NCI-H526 treated with DMSO at 0.1 percent for 48 hours (cell line): ENCODE measurements at regions not wholly inside any gene's neighbourhood (a gene's known extent, or its start where the extent isn't known, plus 50 kb on each side); places are given as distances from the start of the nearest gene placed in this dataset.

Source experiments
- DNase-seq: peaks from one replicate; lab custom pipeline; 2025; lab: John Stamatoyannopoulos, UW

DNA sequence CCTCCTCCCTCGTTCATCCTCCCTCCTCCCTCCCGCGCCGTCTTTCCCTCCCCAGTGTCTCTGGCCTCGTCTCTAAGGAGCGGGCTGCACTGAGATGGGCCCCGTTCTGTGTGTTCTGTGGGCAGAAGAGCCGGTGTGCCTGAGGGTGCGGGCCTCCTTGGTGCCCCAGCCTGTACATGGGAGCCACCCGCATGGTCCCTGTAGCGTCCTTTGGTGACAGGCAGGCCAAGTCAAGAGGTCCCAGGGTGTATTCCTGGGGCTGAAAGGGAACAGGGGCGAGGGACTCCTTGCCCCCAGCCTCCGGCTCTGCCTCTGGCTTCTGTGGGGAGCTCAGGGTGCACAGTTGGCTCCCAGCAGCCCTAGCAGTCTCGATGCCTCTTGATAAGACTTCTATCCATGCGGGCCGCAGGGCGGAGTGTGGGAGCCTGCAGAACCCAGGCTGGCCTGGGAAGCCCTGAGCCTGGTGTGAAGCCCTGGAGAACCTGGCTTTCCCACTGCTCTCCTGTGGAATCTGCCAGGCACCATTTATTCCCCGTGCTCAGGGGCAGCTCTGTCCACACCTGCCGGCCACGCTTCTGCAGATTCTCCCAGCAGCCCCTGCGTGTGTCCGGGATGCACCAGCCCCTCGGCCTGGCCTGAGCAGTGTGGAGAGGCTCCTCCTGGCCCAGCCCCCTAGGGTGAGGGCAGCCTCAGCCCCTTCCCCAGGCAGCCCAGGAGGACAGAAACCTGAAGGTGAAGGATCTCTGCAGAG lies 181.3 kb downstream of the KIF26A start:
- no peak for DNase-seq

DNA sequence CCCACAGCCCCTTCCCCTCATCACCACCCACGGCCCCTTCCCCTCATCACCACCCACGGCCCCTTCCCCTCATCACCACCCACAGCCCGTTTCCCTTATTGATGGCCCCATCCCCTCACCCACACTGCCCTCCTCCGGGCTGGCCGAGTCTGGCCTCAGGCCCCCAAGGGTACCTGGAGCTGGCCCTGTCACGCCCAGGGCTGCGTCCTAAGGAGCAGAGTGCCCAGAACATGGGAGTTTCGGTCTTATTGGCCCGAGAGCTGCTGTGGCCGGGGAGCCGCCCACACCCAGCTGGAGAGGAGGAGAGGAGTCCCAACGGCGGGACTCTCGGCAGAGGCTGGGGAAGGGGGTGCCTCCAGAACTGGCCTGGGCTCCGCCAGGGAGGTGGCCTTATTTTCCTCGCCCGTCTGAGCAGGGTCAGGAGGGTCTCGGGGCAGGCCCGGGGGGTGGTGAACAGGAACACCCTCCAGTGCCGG lies 182.3 kb downstream of the KIF26A start:
- DNase-seq = no peak

DNA sequence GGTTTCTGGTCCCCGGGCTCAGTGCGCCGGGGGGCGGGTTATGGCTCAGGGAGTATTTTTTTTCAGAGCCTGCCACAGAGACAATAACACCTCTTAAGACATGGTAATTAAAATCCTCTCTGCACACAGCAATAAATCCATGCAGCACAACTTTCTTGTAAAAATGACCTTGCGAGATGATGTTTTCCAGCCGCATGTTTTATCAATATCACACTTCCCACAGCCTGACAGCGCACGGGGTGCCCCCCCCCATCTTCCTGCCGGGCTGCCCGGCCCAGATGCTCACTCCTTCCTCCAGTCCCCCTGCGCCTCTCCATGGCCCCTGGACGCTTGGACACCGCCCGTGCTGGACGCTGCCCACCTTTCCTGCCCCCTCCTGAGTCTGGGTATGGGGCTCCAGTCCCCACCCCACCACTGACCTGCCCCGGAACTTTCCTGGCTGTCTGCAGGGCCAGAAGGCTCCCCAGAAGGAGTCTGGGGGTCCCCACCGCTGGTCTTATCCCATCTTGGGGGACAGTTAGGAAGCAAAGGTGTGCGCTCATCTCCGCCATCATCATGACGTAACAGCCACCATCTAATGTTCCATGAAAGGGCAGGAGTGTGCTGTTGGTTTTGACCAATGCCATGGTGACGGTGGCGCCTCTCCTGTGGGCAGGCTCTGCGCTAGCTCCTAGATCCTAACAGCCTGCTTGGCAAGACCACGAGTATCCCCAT lies 182.9 kb downstream of the KIF26A start:
- no peak for DNase-seq

DNA sequence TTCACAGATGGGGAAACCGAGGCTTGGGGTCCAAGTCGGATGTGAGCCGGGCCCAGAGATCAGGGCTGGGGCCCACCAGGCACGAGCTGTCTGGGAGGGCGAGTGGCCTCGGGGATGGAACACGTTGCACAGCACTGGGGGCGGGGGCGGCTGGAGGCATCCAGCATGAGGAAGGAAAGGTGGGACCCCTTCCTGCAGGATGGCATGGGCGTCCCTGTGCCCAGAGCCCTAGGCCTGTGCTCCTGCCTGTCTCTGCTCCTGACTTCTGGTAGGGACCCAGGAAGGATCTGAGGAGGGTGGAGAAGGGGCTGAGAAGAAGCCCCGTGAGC lies 183.4 kb downstream of the KIF26A start:
- no peak for DNase-seq

DNA sequence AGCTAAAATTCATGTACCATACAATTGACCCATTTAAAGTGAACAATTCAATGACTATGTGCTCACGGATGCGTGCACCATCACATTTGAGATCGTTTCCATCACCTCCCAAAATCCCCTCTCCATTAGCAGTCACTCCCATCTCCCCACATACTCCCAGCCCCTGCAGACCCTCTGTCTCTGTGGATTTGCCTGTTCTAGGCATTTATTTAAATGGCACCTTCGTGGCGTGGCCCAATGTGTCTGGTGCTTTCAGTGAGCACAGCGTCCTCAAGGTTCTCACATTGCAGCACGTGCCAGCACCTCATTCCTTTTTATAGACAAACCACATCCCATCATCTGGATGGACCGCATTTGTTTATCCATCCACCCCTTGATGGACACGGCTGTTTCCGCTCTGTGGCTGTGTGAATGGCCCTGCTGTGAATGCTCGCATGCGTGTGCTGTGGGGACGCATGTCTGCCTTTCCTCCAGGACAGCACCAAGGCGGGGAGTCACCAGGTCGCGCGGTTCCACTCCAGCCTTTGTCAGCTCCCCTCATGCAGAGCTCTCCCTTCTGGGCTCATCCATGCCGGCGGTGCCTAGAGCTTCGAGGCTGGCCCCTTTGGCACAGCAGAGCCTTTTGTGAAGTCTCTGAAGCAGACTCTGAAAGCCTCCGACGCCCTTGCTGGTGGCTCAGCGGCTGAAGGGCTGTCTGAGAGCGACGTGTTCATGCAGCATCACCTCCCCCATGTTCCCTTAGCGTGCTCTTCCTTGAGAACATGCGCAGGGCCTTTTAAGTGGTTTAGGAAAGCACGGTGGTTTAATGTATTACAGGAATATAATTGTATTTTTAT lies 184.4 kb downstream of the KIF26A start:
- DNase-seq = no peak

DNA sequence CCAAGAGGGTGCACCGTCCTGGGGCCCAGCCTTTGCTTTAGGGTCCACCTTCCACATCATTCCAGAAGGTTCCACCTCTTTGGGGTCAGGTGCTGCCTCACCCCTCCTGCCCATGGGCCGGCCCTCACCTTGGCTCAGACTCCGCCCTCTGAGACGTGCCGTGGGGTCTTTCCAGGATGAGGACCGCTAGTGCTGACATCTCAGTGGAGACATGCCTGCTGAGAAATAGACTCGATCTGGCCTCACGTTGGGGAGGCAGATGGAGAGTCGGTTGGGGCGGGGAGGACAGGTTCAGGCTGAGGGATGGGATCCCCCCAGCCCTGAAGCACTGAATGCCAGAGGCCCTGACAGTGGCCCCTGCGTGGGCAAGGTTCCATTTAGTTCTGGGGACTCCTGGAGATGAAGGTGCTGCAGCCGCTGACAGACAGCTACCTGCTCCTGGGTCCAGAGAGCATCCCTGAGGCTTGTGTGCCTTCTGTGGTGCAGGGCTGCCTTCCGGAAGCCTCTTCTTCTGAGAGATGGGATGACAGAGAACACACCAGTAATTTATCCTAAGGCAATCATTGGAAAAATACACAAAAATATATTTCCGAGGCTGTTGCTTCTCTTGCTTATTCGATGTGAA lies 185.3 kb downstream of the KIF26A start:
- DNase-seq = no peak

DNA sequence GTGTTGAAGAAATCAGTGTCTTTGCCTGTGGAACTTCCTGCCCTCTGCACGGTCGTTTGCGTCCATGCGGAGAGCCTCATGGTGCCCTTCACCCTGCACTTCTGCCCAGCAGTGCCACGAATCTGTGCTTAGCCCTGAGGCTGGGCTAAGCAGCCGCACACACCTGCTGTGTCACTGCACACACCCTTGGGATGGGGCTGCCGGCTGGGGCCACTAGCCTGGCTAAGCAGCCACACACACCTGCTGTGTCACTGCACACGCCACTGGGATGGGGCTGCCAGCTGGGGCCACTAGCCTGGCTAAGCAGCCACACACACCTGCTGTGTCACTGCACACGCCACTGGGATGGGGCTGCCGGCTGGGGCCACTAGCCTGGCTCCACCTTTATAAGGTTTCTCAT lies 188.5 kb downstream of the KIF26A start:
- no peak for DNase-seq

DNA sequence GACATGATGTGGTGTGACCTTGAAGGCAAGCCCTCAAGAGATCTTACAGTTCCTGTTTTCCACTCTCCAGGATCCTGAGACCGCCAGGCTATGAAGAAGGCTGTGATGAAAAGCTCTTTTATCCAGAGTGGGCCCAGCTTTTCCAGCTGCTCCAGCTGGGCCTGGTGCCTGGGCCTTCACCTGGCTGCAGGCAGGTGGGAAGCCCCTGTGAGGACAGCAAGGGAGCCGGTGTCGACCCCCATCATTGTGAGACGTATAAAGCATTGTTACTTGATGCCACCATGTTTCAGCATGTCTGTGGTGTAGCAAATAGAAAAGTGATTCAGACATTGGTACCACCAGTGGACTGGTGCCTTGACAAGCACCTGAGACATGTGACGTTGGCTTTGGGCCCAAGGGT lies 190.2 kb downstream of the KIF26A start:
- no peak for DNase-seq

DNA sequence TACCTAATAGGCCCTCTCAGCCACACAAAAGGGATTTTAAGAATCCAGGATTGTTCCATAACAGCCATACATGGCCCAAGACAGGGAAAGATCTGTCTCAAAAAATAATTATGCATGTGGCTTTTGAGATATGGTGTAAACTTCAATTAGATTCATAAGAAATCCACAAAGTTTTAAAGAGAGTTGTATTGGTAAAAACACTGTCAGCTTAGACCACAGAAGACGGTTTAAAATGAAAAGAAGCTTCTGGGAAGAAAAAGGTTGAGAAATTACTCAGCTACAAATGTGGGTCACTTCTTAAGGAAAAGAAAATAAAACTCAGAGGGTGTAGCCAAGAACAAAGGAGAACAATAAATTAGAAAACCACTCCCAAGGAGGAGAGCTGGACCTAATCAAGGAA lies 191.4 kb downstream of the KIF26A start:
- no peak for DNase-seq

DNA sequence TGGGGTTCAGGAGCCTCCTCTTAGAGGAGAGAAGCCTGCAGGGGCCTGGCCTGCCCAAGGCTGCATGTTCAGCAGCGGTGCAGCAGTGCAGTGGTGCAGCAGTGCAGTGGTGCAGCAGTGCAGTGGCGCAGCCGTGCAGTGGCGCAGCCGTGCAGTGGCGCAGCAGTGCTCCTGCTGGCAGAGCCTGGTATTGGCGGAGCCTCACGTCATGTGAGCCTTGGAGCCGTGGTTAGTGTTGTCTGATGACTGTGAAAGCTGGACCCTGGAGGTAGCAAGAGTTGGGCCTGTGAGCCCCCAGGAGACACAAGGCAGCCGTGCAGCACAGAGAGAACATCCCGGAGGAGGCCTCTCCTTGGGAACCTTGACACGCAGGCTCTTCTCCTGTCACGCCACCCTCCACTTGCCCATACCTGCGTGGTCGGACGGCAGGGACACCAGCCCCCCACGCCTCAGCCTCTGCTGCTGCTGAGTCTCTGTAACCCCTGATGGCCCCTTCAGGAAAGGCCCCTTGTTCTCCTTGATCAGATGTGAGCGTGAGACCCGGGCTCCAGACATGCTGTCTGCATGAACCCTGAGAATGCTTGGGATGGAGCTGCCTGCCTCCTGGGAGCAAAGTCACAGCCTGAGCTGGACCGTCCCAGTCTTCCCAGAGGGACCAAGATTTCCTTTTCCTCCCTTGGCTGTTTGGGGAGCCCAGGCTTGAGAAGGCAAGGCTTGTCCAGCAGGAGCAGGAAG lies 193.7 kb downstream of the KIF26A start:
- DNase-seq = no peak

DNA sequence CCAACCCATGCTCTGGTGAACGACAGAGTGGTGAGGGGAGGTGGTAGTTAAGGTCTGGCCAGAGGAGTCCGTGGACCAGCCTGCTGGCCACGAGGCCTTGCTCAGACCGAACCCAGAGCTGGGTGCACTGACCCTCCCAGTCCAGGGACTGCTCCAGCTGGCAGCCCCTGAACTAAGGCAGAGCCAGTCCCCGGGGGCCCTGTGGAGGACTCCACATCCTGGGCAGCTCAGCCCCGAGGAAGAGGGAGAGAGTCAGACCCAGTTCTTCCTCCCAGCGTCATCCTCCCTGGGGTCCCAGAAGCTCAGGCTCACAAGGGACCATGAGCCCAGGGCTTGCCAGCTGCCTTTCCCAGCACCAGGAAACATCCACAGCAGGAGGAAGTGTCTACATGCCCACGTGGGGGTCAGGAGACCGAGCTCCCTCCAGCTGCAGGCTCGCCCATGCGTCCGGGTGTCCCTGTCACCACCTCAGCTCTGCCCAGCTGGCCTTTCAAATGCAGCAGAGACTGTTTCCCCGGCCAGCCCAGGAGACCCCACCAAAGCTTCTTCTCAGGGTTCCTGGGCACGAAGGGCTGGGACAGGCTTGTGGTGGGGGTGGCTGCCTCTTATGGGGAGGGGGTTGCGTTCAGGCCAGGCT lies 194.4 kb downstream of the KIF26A start:
- no peak for DNase-seq

DNA sequence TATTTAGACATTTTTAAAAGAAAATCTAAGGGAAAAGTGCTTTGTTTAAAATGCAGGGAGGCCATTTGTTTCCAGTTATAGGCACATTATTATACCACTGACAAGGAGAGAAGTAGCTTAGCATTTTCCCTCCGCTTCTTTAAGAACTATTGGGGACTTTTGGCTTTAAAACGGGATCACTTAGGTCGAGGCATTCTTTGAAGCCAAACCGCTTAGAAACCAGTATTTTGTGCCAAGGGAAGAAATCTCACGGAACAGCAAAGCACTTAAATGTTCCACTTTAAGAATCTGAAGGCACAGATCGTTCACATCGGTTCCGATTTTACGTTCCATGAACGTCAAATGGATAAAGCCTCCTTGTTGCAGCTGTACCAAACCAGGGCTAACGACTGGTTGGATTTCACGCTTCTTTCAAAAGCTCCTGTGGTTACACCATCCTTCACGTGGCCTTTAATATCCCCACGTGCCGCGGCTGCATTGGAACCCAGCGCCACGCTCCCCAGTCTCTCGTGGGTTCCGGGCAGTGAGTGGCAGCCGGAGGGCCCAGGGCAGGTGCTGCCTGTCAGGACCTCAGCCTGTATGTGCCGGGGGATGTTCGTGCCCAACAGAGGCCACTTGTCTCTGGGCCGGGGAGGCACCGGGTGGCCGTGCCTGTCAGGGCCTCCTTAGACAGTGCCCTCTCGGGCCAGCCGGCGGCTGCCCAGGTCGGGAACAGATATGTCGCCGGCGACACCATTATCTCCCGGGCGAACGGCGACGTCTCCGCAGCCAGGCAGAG lies 195.4 kb downstream of the KIF26A start:
- no peak for DNase-seq

DNA sequence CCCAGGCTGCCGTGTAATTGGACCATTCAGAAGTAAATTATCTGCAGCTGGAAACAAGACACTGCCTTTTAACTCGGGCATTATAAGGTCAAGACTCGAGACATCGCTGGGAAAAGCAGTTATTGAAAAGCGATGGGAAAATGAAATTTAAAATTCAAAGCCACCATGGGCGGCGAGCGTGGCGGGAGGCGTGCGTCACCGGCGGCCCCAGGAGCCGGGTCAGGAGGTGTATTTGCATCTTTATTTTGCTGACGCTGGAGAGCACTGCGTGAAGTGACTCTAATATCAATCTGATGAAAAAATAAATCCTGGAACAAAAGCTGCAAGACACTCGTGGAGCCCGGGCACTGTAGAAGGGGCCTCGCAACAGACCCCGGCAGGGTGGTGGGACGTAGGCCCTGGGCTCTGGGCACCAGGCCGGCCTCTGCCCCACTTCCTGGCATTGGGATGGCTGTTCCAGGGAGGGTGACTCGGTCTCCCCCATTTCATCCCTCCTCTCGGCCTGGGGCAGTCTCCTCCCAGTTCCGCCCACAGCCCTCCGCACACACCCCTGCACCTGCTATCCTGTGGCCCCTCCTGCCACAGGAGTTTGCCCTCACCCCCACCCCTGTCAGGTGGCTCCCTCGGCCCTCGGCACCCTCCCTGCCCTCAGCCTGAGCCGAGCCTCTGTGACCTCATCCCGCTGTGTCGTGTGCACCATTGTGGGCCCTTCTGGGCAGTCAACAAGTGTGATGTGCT lies 196.2 kb downstream of the KIF26A start:
- DNase-seq = no peak

DNA sequence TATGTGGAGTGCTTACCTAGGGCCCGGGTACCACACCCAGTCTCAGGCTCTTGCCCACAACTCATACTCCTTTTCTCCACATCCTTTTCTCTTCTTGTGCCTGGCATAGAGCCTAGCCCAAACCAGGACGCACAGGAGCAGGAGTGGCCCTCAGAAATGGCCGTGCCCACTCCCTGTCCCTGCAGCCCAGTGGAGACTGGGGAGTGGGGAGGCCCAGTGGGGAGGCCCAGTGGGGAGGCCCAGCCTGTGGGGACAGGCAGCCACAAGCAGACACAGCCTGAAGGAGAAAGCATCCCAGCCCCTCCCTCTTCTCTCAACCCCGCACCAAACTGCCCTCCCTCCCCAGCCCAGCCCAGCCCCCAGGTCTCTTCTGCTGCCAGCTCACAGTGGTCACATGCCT lies 196.8 kb downstream of the KIF26A start:
- no peak for DNase-seq

DNA sequence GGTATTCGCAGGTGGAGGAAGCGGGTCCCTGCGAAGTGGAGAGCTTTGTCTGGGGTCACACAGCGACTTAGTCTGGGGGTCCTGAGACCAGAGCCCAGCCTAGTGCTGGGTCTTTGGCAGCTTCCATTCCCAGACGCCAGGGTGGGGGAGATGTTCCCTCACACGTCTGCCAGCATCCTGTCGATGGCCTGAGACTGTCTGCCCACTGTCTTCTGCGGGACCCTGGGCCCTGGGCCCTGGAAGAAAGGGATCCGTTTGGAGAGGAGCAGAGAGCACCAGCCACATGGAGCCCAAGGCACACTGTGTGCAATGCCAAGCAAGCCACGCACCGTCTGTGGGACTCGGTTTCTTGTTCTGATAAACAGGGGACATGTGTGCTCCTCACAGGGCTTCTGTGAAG lies 197.2 kb downstream of the KIF26A start:
- no peak for DNase-seq

DNA sequence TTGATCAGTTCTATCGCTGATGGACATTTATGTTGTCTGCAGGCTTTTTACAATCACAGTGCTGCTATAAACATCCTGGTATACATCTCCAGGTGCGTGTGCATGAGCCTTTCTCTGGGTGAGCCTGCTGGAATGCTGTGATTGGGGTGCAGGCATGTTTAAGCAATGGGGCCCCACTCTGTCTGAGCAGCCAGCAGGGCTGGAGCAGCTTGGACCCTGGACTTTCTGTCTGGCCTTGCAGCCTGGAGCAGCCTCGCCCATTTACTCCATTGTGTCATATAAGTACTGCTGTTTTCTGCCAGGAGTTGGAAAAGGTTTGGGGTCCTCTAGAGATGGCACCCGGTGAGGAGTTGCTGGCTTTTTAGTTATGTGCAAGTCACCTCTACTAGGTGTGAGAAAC lies 199.0 kb downstream of the KIF26A start:
- no peak for DNase-seq

DNA sequence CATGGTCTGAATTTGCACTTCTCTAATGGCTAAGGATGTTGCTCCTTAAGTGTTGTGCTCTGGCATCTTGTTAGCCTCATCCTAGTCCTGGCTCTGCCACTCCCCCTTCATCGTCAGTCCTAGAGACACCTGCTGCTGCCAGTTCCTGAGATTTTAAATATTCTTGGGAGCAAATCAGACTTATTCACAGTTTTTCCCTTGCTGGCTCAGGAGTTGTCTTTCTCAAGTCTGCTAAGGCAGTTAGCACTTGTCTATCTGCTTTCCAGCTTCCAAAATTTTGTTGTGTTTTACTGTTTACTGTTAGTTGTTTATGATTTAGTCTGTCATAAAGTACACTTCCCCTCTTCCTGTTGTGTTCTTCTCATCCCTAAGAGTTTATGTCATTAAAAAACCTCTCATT lies 201.0 kb downstream of the KIF26A start:
- DNase-seq = no peak

DNA sequence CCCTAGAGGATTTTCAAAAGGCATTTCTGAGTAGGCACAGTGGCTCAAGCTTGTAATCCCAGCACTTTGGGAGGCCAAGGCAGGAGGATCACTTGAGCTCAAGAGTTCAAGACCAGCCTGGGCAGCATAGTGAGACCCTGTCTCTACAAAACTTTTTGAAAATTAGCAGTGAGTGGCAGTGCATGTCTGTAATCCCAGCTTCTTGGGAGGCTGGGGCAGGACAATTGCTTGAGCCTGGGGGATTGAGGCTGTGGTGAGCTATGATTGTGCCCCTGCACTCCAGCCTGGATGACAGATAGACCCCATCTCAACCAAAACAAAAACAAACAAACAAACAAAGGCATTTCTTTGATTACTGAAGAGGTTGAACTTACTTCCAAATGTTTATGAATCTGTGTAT lies 201.4 kb downstream of the KIF26A start:
- DNase-seq = no peak

DNA sequence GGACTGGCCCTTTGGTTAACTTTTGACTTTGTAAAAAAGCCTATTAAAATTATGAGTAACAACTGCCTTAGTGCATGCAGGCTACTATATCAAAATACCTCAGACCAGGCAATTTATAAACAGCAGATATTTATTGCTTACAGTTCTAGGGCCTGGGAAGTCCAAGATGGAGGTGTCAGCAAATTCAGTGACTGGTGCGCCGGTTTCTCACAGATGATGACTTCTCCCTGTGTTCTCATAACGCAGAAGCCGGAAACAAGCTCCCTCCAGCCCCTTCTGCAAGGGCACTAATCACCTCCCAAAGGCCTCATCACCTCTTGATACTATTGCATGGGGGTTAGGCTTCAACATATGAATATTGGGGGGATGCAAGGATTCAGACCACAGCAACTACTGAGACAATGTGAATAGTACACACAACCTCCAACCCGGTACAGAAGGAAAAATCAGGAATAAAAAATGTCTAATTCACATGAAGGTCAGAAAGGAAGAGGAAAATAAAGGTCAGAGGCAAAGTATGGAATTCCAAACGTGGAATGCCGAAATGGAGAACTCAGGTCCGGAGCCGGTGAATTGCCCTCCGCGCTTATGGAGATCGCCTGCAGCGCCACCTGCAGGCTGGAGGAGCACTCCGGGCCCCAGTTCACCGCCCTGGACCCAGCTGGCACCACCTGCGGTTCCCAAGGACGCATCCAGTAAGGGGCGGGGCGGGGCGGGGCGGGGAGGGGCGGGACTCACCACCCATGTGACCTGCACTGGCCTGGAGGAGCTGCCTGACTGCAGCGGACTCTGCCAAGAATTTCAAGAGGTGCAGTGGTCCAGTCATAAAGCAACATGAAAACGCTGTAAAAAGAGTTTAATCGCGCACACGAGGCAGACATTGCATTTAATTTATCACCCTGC lies 203.4 kb downstream of the KIF26A start:
- peak; percentile 81 for DNase-seq
